Lower lobe of right lung (tissue), 2 donors: ENCODE measurements at regions not wholly inside any gene's neighbourhood (a gene's known extent, or its start where the extent isn't known, plus 50 kb on each side); places are given as distances from the start of the nearest gene placed in this dataset.

Experiments used
- ATAC-seq, 2 donors: fragments of 200-7000 bp; cut with Tn5 transposase; one replicate each; pipeline ENCODE4 v1.9.1; 2020 to 2022; ENCODE audit warnings: mild to moderate bottlenecking in 2 of 2, moderate library complexity in 2 of 2
- DNase-seq: peaks from one replicate; pipeline ENCODE4 v3.0.0-alpha.2; 2020
- H3K27ac ChIP-seq: fragments of 200-600 bp; one replicate; pipeline ENCODE4 v1.8.0; 2022
- H3K27me3 ChIP-seq: fragments of 200-600 bp; one replicate; pipeline ENCODE4 v1.8.0; 2022; ENCODE audit warnings: low read depth
- H3K36me3 ChIP-seq: fragments of 200-600 bp; one replicate; pipeline ENCODE4 v1.8.0; 2022; ENCODE audit warnings: mild to moderate bottlenecking
- H3K4me1 ChIP-seq: fragments of 200-600 bp; one replicate; pipeline ENCODE4 v1.8.0; 2022
- H3K4me3 ChIP-seq: fragments of 200-600 bp; one replicate; pipeline ENCODE4 v1.8.0; 2022; ENCODE audit warnings: mild to moderate bottlenecking
- H3K9me3 ChIP-seq: fragments of 200-600 bp; one replicate; pipeline ENCODE4 v1.8.0; 2022
- CTCF ChIP-seq: fragments of 200-600 bp; IDR thresholded peaks from one replicate; pipeline ENCODE4 v1.8.0; 2022; ENCODE audit warnings: antibody characterized with exemption, mild to moderate bottlenecking
- intact Hi-C: fragments of 100-400 bp; cut with DNase I; formaldehyde crosslinking; loops from one replicate; pipeline ENCODE4 v1.11.0; 2022
- donor health status: DM: no; HTN: yes; CAD: no; lungs with severe emphysema.

GRCh38 chr5:60263346-60263745 is 369.8 kb upstream of the PDE4D start:
- TF ChIP-seq CTCF, result no peak
- H3K27me3 ChIP-seq, result no peaks in the 10 kb centered on the region
- ATAC-seq, result no peak
- no peaks in the 10 kb centered on the region for H3K9me3 ChIP-seq
- no peak overlapping the region for H3K4me3 ChIP-seq
- no peak for DNase-seq
- intact Hi-C loops, result no loop called here
- H3K27ac ChIP-seq, result no peak overlapping the region
- H3K4me1 ChIP-seq, result no peaks in the 10 kb centered on the region
- no peaks in the 10 kb centered on the region for H3K36me3 ChIP-seq

GRCh38 chr5:60262576-60263295 is 369.2 kb upstream of the PDE4D start:
- H3K9me3 ChIP-seq, result no peaks in the 10 kb centered on the region
- no peaks in the 10 kb centered on the region for H3K27me3 ChIP-seq
- no peaks in the 10 kb centered on the region for H3K36me3 ChIP-seq
- no peak overlapping the region for H3K27ac ChIP-seq
- intact Hi-C loops, result no loop called here
- TF ChIP-seq CTCF, result no peak
- H3K4me1 ChIP-seq, result no peaks in the 10 kb centered on the region
- no peak overlapping the region for H3K4me3 ChIP-seq
- DNase-seq (no peak), ATAC-seq (peak in 1 of 2 donors; percentile 59)

- Histone ChIP-seq H3K27me3 (no peaks in the 10 kb centered on the region), H3K4me3 (no peak overlapping the region), H3K4me1 (no peaks in the 10 kb centered on the region), H3K27ac (no peak overlapping the region), H3K36me3 (no peaks in the 10 kb centered on the region), H3K9me3 (no peaks in the 10 kb centered on the region)
- ATAC-seq, result no peak
- intact Hi-C loops, result no loop called here
- TF ChIP-seq CTCF, result no peak
- DNase-seq, result no peak
Measured at GRCh38 chr5:60261732-60262131, 368.2 kb upstream of the PDE4D start.

GRCh38 chr5:60260658-60261057 is 367.1 kb upstream of the PDE4D start:
- DNase-seq, result no peak
- Histone ChIP-seq H3K36me3 (no peaks in the 10 kb centered on the region), H3K4me1 (no peaks in the 10 kb centered on the region), H3K9me3 (no peaks in the 10 kb centered on the region), H3K27ac (no peak overlapping the region), H3K4me3 (no peak overlapping the region), H3K27me3 (no peaks in the 10 kb centered on the region)
- no peak for ATAC-seq
- no peak for TF ChIP-seq CTCF
- intact Hi-C loops, result no loop called here

- intact Hi-C loops, result no loop called here
- H3K4me1 ChIP-seq, result no peaks in the 10 kb centered on the region
- TF ChIP-seq CTCF, result no peak
- ATAC-seq (peak; percentile 43 to 57), DNase-seq (no peak)
- H3K36me3 ChIP-seq, result no peaks in the 10 kb centered on the region
- no peaks in the 10 kb centered on the region for H3K27me3 ChIP-seq
- H3K4me3 ChIP-seq, result no peak overlapping the region
- no peak overlapping the region for H3K27ac ChIP-seq
- no peaks in the 10 kb centered on the region for H3K9me3 ChIP-seq
Measured at GRCh38 chr5:60259730-60260129, 366.2 kb upstream of the PDE4D start.
